GM12892 (cell line): ENCODE measurements at regions not wholly inside any gene's neighbourhood (a gene's known extent, or its start where the extent isn't known, plus 50 kb on each side); places are given as distances from the start of the nearest gene placed in this dataset.

Experiments used
- DNase-seq: peaks from one replicate; pipeline ENCODE4 v3.0.0; 2011; ENCODE audit not compliant: insufficient read length
- FAIRE-seq: peaks from 2 replicates; lab custom pipeline; 2011; peaks lifted over from hg19 to GRCh38; lab: Jason Lieb, UNC
- POLR2A ChIP-seq: IDR thresholded peaks from 2 replicates; pipeline ENCODE4 v1.6.1; 2011; ENCODE audit warnings: low read depth, low read length, control low read depth
- POLR2AphosphoS5 ChIP-seq: IDR thresholded peaks from 2 replicates; pipeline ENCODE4 v1.6.1; 2011; ENCODE audit warnings: low read depth, low read length, control low read depth
- TAF1 ChIP-seq: IDR thresholded peaks from 2 replicates; pipeline ENCODE4 v1.6.1; 2011; ENCODE audit warnings: low read depth, mild to moderate bottlenecking, control low read depth, low read length, borderline replicate concordance

DNA sequence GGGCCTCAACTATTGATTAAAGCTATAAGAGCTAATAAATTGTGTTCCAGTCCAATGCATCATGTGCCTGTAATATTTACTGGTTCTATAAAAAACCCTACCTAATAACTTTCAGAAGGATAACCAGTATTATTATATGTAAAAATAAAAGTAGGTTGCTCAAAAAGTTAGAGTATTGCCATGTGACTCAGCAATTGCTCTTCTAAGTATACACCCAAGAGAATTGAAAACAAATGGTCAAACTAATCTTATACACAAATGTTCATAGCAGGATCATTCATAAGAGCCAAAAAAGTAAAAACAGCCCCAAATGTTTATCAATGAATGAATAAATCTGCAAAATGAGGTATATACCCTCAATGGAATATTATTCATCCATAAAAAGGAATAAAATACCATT is 89.5 kb upstream of the TES start:
- FAIRE-seq (no peak), DNase-seq (no peak)
- TF ChIP-seq POLR2AphosphoS5, result no peak
- no peak for TF ChIP-seq TAF1
- no peak for TF ChIP-seq POLR2A

DNA sequence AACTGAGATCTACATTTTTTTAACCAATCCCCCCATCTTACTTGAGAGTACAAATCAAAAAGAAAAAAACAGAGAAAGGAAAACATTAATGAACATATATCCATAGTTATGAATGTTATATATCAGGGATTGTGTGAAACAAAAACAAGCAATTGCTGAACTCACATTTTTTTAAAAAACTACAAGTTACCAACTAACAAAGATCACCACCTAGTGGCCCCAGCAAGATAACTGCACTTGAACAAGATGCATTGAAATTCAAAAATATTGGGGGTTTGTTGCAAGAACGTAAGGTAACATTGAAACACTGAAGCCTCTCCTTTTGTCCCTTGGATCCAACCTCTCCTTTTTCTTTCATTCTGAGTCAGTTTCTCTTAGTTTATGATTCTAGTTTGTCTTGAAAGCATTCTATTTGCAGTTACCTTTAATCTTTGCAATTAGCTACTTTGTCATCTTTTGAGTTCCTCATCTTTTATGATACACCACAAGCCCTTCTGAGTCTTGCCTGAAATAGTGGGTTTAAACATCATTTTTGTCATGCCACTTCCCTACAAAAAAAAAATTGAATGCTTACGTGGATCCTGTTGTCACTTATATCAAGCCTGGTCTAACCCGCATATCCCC is 87.3 kb upstream of the TES start:
- TF ChIP-seq TAF1 (no peak), POLR2A (no peak), POLR2AphosphoS5 (no peak)
- FAIRE-seq (peak; percentile 80), DNase-seq (no peak)

DNA sequence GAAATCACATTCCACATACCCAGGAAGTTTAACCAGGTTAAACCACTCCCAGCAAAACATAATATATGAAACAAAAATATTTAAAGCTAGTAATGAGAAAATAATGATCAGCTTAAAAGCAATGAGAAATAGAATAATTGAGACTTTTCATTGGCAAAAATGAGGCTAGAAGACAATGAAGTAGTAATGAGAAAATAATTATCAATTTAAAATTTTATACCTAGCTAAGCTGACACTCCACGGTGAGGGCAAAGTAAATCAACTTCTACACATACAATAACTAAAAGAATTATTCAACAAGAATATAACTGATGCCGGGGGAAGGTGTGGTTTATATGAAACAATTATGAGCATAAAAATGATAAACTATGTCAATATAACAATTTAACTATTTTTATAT is 82.2 kb upstream of the TES start:
- FAIRE-seq, result no peak

DNA sequence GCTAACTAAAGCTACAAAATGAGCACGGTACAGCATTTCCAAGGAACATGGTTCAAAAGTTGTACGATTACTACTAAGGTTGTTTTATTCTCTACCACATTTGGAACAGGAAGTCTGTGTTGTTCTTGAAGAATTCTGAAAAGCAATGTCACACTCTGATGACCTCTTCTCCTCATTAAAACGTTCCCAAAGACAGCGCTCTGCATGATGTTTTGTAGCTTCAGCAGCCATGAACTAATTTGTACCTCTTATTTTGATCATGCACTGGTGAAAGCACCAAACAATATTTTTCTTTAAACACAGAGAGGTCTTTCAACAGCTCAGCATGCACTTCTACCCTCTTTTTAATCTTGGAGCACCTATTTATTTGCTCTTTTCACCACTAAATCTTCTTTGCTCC is 75.0 kb upstream of the TES start:
- TF ChIP-seq POLR2A (no peak), POLR2AphosphoS5 (no peak), TAF1 (no peak)
- DNase-seq (no peak), FAIRE-seq (no peak)

More for the DNA sequence above, 82.2 kb upstream of the TES start:
- DNase-seq, result no peak
- TF ChIP-seq POLR2A (no peak), TAF1 (no peak), POLR2AphosphoS5 (no peak)

DNA sequence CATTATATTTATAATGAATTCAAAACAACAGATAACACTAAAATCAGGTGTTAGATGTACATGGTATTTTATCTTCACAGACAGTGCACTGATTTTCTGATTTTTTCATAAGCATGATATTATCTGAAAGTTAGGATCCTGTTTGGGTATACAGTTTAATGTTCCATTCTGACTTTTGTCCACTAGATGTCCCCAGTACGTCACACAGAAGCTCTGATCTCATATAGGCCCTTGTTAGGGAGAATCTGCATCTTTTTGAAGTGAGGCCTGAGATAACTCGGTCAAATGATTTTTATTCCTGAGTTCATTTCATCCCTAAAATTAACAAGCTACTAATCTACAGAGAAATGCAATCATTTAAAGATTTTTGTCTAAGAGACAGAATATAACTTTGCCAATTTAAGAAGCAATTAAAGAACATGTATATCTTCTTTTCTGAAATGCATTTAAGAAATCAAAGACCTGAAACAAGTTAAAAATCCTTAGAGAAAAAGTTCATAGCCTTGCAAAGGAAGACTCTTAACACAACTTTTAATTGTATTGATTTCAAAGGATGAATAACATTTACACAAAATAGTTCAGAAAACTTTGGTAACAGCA is 72.0 kb upstream of the TES start:
- no peak for DNase-seq
- TF ChIP-seq TAF1 (no peak), POLR2AphosphoS5 (no peak), POLR2A (no peak)
- FAIRE-seq, result peak; percentile 95

DNA sequence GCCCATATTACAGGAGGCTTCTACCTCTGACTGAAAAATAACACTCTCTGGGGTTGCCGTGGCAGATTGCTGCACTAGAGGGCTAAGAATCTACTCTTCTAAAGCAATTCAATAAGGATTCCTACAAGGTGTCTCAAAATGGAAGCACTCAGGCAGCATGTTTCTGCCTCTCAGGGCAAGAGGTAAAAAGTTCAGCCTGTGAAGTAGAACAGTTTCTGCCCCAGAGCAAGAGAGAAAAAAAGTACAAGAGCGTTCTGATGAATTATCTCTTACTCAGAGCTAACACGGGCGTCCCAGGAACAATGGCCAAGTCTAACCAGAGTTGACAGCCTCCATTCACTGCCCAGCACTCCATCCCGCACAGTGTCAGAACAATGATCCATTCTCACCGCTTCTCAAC is 71.3 kb upstream of the TES start:
- FAIRE-seq (no peak), DNase-seq (no peak)
- TF ChIP-seq POLR2AphosphoS5, result no peak
- no peak for TF ChIP-seq POLR2A
- TF ChIP-seq TAF1, result no peak

DNA sequence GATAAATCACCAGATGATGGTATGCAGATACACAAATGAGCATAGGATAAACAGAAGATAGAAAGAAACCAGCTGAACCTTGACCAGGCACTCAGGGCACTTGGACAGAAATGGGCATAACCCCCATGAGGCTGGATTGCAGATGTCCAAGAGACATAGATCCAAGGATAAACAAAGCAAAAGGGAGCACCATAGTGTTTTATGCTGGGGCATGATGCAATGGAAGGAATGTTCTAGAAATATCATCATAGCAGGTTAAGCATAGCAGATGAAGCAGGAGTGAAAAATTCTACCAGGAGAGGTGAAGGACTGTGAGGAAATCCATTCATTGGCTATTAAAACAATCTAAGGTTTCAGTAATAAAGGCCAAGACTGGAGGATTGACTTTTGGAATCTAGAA is 70.5 kb upstream of the TES start:
- DNase-seq (no peak), FAIRE-seq (no peak)
- TF ChIP-seq POLR2AphosphoS5 (no peak), TAF1 (no peak), POLR2A (no peak)

DNA sequence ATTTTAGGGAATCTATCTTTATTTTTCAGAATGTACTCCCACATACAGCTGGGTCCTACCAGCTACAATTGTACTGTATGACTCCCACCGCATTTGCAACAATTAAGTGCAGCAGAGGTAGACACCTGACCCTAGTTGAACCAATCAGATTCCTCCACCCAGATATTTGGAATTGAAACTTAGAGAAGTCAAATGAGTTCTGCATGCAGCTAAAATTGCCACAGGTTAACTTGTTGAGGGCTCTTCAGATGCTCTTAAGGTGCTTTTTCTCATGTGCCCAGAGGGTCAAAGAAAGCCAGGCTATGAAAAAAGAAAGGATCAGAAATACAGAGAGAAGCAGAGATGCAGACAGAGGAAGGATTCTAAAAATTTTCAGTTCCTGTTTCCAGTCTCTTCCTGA is 68.0 kb upstream of the TES start:
- FAIRE-seq (no peak), DNase-seq (no peak)
- TF ChIP-seq POLR2AphosphoS5, result no peak
- no peak for TF ChIP-seq TAF1
- TF ChIP-seq POLR2A, result no peak

DNA sequence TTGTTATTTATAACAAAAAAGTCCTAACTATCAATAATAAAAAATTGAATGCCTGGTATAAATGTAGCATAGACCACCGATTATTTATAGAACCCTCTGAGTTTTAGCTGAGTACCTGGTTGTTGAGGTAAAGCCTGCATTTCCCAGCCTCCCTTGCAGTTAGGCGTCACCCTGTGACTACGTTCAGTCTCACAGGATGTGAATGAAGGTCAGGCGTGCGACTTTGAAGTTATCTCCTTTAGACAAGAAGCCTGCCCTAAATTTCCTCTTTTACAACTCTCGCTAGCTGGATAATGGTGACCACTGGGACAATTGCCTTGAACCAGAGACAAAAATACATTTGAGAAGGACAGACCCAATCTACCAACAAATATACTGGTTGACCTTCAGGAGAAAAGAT is 67.5 kb upstream of the TES start:
- FAIRE-seq (no peak), DNase-seq (no peak)
- TF ChIP-seq TAF1, result no peak
- no peak for TF ChIP-seq POLR2AphosphoS5
- no peak for TF ChIP-seq POLR2A

DNA sequence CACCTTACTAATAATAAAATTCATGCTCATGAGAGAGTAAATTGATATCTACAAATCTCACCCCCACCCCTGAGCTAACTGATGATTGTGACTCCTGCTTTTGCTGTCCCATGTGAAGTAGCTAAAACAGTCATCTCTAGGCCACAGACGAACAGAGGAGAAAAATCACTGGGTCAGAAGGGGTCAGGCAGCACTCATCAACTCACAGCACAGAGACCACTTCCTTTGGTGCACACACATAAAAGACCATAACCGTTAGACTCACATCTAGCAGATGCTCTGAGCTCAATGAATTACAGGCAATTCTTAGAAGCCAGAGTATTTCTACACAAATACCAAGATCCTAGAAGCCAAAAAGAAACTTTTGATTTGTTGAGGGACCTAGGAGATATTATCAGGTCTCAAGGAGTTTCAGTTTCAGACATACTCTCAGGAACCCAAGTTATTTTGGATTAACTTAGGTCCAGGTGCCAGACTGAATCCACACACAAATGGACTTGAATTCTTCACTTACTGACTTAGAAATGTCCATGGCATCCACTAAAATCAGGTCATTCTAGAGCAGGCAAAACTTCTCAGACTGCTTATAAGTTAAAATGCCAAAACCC is 65.0 kb upstream of the TES start:
- TF ChIP-seq POLR2AphosphoS5, result peak; percentile 71
- peak; percentile 58; the same call in 1 of the 2 replicates for TF ChIP-seq POLR2A
- no peak for TF ChIP-seq TAF1
- peak; percentile 88 for FAIRE-seq
- no peak for DNase-seq

DNA sequence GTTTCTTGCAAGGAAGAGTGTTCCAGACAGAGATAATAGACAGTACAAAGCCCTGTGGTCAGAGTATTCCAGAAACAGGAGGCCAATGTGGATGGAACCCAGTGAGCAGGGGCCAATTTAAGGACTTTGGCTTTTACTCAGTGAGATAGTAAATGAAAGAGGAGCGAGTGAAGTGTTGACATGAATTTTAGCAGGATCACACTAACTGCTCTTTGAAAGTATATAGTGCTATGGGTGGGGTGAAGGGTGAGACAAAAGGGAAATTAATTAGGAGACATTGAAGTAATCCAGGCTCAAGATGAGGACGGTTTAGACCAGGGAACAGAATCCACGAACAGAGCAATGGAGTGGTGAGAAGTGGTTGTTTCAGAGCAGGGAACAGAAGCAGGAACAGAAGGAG is 62.2 kb upstream of the TES start:
- FAIRE-seq, result no peak
- TF ChIP-seq POLR2A, result no peak
- TF ChIP-seq TAF1, result no peak
- no peak for TF ChIP-seq POLR2AphosphoS5
- DNase-seq, result no peak

DNA sequence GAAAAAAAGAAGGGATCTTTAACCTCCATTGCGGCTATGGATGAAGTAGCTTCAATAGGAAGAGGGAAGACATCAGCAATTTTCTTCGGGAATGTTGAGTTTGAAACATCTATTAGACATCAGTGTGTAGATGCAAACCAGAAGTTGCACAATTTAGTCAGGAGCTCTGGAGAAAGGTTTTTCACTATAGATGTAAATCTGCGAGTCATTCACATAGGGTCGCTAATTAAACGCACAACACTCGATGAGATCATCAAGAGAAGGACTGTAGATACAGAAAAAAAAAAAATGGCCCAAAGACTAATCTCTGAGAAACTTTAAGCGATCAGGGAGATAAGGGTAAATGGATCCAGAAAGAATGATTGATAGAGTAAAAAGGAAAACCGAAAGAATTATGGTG is 61.7 kb upstream of the TES start:
- FAIRE-seq, result peak; percentile 17
- no peak for TF ChIP-seq POLR2A
- TF ChIP-seq TAF1, result no peak
- no peak for TF ChIP-seq POLR2AphosphoS5
- DNase-seq, result no peak
